ENCODE measurements at regions not wholly inside any gene's neighbourhood (a gene's known extent, or its start where the extent isn't known, plus 50 kb on each side); places are given as distances from the start of the nearest gene placed in this dataset.

DNA sequence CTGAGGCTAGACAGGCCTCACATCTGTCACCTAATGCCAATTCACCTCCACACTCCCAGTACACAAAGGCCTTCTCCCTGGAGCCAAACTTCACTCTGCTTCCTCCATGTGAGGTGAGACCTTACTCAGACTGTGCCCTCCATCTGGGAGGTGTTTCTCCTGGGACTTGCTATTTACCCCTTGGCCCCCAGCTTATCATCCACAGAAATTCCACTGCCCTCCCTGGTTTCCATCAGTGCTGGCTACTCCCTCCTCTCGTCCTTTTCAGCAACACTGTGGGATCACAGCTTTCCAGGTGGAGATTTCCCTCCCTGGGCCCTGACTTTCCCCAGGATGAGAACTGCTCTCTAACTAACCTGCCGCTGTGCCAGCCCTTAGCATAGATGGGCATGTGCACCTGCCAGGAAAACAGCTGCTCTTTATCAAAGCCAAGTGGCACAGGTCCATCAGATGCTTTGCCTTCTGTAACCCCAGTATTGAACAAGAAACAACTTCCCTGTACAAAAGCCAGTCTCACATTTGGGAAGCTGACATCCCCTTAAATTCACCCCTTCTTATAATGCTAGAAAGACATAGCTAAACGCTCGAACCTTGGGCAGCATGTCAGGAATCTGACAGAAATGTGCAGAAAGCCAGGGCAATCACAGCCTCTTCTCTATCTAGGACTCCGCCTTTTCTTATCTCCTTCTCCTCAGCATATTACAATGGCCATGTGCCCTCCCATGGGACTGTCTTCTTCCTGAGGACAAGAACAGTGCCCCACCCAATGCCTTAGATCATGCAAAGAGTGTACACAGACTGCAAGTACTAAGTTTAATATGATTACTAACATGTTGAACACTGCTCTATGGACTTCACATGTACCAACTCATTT, 535.5 kb upstream of the ID2 start:
- H3K4me3 ChIP-seq (ENCODE audit: low read depth, low read length, poor library complexity, severe bottlenecking), result no peak overlapping the region
- DNase-seq (ENCODE audit: low spot score), result peak; percentile 16
- H3K9me3 ChIP-seq (ENCODE audit: low read depth, low read length, poor library complexity, severe bottlenecking), result no peaks in the 10 kb centered on the region
- H3K36me3 ChIP-seq (ENCODE audit: insufficient read depth, low read length, poor library complexity, severe bottlenecking), result no peaks in the 10 kb centered on the region
- H3K4me1 ChIP-seq (ENCODE audit: insufficient read depth, low read length, poor library complexity, severe bottlenecking), result no peaks in the 10 kb centered on the region
- CTCF ChIA-PET, result no interaction called here
- POLR2A ChIA-PET (ENCODE audit: low non-redundant PET), result no interaction called here
- BruUV-seq (replicated peaks), result no TSS peak
- intact Hi-C loops (cut with micrococcal nuclease; ENCODE audit: unreplicated experiment), result no loop called here
- no peak for TF ChIP-seq EZH2 (IDR thresholded peaks at IDR 0.05; ENCODE audit: borderline replicate concordance, low read depth, low read length, poor library complexity, severe bottlenecking)
- TF ChIP-seq, protein P1, sequence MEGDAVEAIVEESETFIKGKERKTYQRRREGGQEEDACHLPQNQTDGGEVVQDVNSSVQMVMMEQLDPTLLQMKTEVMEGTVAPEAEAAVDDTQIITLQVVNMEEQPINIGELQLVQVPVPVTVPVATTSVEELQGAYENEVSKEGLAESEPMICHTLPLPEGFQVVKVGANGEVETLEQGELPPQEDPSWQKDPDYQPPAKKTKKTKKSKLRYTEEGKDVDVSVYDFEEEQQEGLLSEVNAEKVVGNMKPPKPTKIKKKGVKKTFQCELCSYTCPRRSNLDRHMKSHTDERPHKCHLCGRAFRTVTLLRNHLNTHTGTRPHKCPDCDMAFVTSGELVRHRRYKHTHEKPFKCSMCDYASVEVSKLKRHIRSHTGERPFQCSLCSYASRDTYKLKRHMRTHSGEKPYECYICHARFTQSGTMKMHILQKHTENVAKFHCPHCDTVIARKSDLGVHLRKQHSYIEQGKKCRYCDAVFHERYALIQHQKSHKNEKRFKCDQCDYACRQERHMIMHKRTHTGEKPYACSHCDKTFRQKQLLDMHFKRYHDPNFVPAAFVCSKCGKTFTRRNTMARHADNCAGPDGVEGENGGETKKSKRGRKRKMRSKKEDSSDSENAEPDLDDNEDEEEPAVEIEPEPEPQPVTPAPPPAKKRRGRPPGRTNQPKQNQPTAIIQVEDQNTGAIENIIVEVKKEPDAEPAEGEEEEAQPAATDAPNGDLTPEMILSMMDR (conservative IDR thresholded peaks at IDR 0.05; ENCODE audit: low read depth, low read length), result no peak
- no peak overlapping the region for H3K27ac ChIP-seq (ENCODE audit: low read depth, low read length, poor library complexity, severe bottlenecking)
- no peaks in the 10 kb centered on the region for H3K27me3 ChIP-seq (replicated peaks; ENCODE audit: insufficient read depth, low read depth, low read length, poor library complexity)

DNA sequence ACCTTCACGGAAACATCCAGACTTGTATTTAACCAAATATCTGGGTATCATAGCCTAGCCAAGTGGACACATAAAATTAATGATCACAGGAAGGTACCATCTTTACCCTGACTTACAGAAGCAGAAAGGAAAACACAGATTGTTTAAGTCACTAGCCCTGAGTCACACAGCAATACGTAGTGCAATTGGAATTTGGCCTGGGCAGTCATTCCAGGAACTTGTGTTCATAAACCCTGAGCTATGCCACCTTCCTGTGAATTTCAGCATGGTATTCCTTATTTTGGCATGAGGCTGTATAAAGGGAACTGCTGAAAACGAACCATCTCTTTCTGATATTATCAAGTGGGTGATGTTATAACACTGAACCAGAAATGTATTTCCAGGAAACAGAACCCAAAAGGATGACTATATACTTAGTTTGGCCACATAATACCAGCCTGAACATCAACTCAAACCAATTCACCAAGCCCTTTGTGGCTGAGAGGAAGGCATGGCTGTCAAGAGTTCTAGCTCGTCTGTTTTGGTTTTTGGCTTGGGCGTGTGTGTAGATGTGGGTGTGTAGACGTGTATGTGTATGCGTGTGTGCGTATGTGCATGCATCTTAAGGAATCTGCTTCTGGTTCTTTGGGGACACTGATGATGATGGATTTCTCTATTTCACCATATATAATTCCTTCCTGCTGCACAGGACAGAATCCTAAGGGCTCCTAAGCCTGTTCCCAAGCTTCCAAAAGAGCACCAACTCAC, 533.4 kb upstream of the ID2 start:
- Histone ChIP-seq H3K4me1 (ENCODE audit: insufficient read depth, low read length, poor library complexity, severe bottlenecking) (no peaks in the 10 kb centered on the region), H3K36me3 (ENCODE audit: insufficient read depth, low read length, poor library complexity, severe bottlenecking) (no peaks in the 10 kb centered on the region), H3K27me3 (replicated peaks; ENCODE audit: insufficient read depth, low read depth, low read length, poor library complexity) (no peaks in the 10 kb centered on the region), H3K9me3 (ENCODE audit: low read depth, low read length, poor library complexity, severe bottlenecking) (no peaks in the 10 kb centered on the region), H3K27ac (ENCODE audit: low read depth, low read length, poor library complexity, severe bottlenecking) (no peak overlapping the region), H3K4me3 (ENCODE audit: low read depth, low read length, poor library complexity, severe bottlenecking) (no peak overlapping the region)
- POLR2A ChIA-PET (ENCODE audit: low non-redundant PET), result no interaction called here
- no peak for TF ChIP-seq EZH2 (IDR thresholded peaks at IDR 0.05; ENCODE audit: borderline replicate concordance, low read depth, low read length, poor library complexity, severe bottlenecking)
- TF ChIP-seq, protein P1 (conservative IDR thresholded peaks at IDR 0.05; ENCODE audit: low read depth, low read length), result no peak
- intact Hi-C loops (cut with micrococcal nuclease; ENCODE audit: unreplicated experiment), result no loop called here
- BruUV-seq (replicated peaks), result no TSS peak
- CTCF ChIA-PET, result no interaction called here
- no peak for DNase-seq (ENCODE audit: low spot score)

DNA sequence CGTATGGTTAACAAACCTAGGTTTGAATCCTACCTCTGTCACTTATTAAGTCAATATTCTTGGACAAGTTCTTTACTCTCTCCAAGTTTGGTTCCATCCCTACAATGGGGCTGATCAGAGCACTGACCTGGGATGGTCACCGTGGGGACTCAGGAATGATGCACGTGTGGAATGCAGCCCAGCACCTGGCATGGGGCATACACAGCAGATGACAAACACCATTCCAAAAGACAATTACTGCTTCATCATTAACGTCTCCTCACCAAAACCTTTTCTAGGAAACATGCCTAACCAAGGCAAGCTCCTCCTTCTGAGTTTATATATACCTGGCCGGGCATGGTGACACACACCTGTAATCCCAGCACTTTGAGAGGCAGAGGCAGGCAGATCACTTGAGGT, 532.9 kb upstream of the ID2 start:
- Histone ChIP-seq H3K4me1 (ENCODE audit: insufficient read depth, low read length, poor library complexity, severe bottlenecking) (no peaks in the 10 kb centered on the region), H3K36me3 (ENCODE audit: insufficient read depth, low read length, poor library complexity, severe bottlenecking) (no peaks in the 10 kb centered on the region), H3K27ac (ENCODE audit: low read depth, low read length, poor library complexity, severe bottlenecking) (no peak overlapping the region), H3K9me3 (ENCODE audit: low read depth, low read length, poor library complexity, severe bottlenecking) (no peaks in the 10 kb centered on the region), H3K4me3 (ENCODE audit: low read depth, low read length, poor library complexity, severe bottlenecking) (no peak overlapping the region), H3K27me3 (replicated peaks; ENCODE audit: insufficient read depth, low read depth, low read length, poor library complexity) (no peaks in the 10 kb centered on the region)
- TF ChIP-seq EZH2 (IDR thresholded peaks at IDR 0.05; ENCODE audit: borderline replicate concordance, low read depth, low read length, poor library complexity, severe bottlenecking), result no peak
- TF ChIP-seq, protein P1 (conservative IDR thresholded peaks at IDR 0.05; ENCODE audit: low read depth, low read length), result no peak
- ChIA-PET CTCF (no interaction called here), POLR2A (ENCODE audit: low non-redundant PET) (no interaction called here)
- no peak for DNase-seq (ENCODE audit: low spot score)
- no TSS peak for BruUV-seq (replicated peaks)
- intact Hi-C loops (cut with micrococcal nuclease; ENCODE audit: unreplicated experiment), result no loop called here
